ENCODE measurements at regions not wholly inside any gene's neighbourhood (a gene's known extent, or its start where the extent isn't known, plus 50 kb on each side); places are given as distances from the start of the nearest gene placed in this dataset.

- no peak for TF ChIP-seq CTCF (IDR thresholded peaks at IDR 0.05)
- TF ChIP-seq ZFX (IDR thresholded peaks at IDR 0.05; ENCODE audit: borderline replicate concordance) = no peak
These were observed 666.6 kb upstream of the ROBO1 start for GRCh38 chr3:80434366-80434765.

All from 22Rv1 (cell line).